ENCODE measurements at regions not wholly inside any gene's neighbourhood (a gene's known extent, or its start where the extent isn't known, plus 50 kb on each side); places are given as distances from the start of the nearest gene placed in this dataset.

DNA sequence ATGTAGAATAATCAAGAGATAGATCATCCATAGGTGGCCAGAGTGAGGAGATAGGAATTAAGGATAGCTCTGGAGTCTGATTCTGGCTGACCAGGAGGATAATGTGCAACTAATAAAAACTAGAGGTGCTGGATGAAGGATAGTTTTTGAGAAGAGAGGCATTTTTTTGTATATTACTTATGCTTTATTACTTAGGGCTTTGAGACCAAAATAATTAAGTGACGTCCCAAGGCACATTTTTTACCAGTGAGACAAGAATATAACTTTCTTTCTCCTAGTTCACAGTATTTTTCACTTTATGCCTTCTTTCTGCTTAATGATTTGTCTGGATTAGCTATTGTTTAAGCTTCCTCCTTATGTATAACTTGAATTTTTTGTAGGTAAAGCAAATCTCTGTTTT lies 756.6 kb downstream of the TSN start:
- Mint-ChIP-seq H3K36me3 (ENCODE audit: low read depth) (no peaks in the 10 kb centered on the region), H3K4me3 (no peak overlapping the region), H3K9me3 (peaks cover 2% of the 10 kb centered on the region), H3K27me3 (ENCODE audit: low read depth) (no peaks in the 10 kb centered on the region), H3K4me1 (peaks cover 9% of the 10 kb centered on the region), H3K27ac (peak overlapping the region; percentile 57 to 93 (median 80))
- TF ChIP-seq, protein P1, sequence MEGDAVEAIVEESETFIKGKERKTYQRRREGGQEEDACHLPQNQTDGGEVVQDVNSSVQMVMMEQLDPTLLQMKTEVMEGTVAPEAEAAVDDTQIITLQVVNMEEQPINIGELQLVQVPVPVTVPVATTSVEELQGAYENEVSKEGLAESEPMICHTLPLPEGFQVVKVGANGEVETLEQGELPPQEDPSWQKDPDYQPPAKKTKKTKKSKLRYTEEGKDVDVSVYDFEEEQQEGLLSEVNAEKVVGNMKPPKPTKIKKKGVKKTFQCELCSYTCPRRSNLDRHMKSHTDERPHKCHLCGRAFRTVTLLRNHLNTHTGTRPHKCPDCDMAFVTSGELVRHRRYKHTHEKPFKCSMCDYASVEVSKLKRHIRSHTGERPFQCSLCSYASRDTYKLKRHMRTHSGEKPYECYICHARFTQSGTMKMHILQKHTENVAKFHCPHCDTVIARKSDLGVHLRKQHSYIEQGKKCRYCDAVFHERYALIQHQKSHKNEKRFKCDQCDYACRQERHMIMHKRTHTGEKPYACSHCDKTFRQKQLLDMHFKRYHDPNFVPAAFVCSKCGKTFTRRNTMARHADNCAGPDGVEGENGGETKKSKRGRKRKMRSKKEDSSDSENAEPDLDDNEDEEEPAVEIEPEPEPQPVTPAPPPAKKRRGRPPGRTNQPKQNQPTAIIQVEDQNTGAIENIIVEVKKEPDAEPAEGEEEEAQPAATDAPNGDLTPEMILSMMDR (IDR thresholded peaks at IDR 0.05; ENCODE audit: unreplicated experiment in 3 of 3) = no peak

DNA sequence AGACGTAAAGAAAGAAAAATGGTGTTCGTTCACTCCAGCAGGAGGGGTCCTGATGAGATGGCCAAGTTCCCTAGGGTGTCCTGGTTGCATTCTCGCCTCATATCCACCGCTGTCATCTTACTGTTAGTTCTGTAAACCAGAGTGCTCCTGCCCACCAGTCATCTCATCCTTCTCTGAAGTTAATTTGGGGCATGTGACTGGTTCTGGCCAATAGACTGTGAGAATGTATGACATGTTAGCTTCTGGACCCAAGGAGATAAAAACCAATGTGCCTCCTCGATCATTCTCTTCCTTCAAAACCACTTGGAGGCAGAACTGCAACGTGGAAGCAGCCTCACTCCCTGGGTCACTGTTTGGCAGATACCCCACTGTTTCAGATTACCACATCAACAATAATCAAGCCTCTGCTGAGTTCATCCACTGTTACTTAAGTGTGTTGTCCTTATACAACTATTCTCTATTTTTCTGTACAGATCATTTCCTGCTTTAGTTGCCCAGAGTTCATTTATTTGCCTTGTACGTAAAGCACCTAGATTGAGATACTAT lies 759.1 kb downstream of the TSN start:
- Mint-ChIP-seq H3K9me3 (peaks cover 2% of the 10 kb centered on the region), H3K4me3 (no peak overlapping the region), H3K36me3 (ENCODE audit: low read depth) (no peaks in the 10 kb centered on the region), H3K4me1 (peaks cover 13% of the 10 kb centered on the region), H3K27me3 (ENCODE audit: low read depth) (no peaks in the 10 kb centered on the region), H3K27ac (no peak overlapping the region)
- TF ChIP-seq, protein P1 (IDR thresholded peaks at IDR 0.05; ENCODE audit: unreplicated experiment in 3 of 3) = no peak

GRCh38 chr2:122515731-122516290 lies 760.4 kb downstream of the TSN start:
- TF ChIP-seq, protein P1 (IDR thresholded peaks at IDR 0.05; ENCODE audit: unreplicated experiment in 3 of 3) = no peak
- no peak overlapping the region for H3K27ac Mint-ChIP-seq
- H3K4me1 Mint-ChIP-seq = peaks cover 16% of the 10 kb centered on the region
- no peaks in the 10 kb centered on the region for H3K27me3 Mint-ChIP-seq (ENCODE audit: low read depth)
- H3K4me3 Mint-ChIP-seq = no peak overlapping the region
- peaks cover 2% of the 10 kb centered on the region for H3K9me3 Mint-ChIP-seq
- no peaks in the 10 kb centered on the region for H3K36me3 Mint-ChIP-seq (ENCODE audit: low read depth)

GRCh38 chr2:122516775-122517174 lies 761.3 kb downstream of the TSN start:
- TF ChIP-seq, protein P1 (IDR thresholded peaks at IDR 0.05; ENCODE audit: unreplicated experiment in 3 of 3) = no peak
- Mint-ChIP-seq H3K4me1 (peaks cover 14% of the 10 kb centered on the region), H3K27ac (no peak overlapping the region), H3K36me3 (ENCODE audit: low read depth) (no peaks in the 10 kb centered on the region), H3K4me3 (no peak overlapping the region), H3K9me3 (peaks cover 2% of the 10 kb centered on the region), H3K27me3 (ENCODE audit: low read depth) (no peaks in the 10 kb centered on the region)

DNA sequence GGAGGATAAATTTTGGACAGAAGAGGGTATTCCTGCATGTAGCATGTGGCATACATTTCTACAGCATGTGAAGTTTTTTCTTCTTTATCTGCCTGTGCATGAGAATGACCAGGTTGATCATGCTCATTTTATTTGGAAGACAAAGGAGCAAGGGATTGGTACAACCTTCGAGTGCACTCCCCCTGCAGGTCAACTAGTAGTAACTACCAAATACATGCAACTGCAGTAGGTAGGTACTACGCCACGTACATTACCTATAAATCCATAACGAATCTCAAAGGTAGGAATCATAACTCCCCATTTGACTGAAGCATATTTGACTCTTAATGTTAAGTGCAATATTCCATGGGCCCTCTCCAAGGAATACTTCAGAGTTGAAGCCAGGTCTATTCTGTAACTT lies 763.9 kb downstream of the TSN start:
- TF ChIP-seq, protein P1 (IDR thresholded peaks at IDR 0.05; ENCODE audit: unreplicated experiment in 3 of 3) = no peak
- Mint-ChIP-seq H3K4me3 (no peak overlapping the region), H3K36me3 (ENCODE audit: low read depth) (no peaks in the 10 kb centered on the region), H3K4me1 (peaks cover 11% of the 10 kb centered on the region), H3K9me3 (no peaks in the 10 kb centered on the region), H3K27ac (no peak overlapping the region), H3K27me3 (ENCODE audit: low read depth) (no peaks in the 10 kb centered on the region)
